OCI-LY3 (cell line): ENCODE measurements at regions not wholly inside any gene's neighbourhood (a gene's known extent, or its start where the extent isn't known, plus 50 kb on each side); places are given as distances from the start of the nearest gene placed in this dataset.
"Not testable (repeated sequence)": the region's sequence is repeated elsewhere in the genome, so short reads cannot be mapped to it uniquely, and the experiment has no call there.

Experiments
- H2AFZ ChIP-seq: fragments of 200-600, 300-600 bp; shearing (Covaris generic); 2 replicates; pipeline ENCODE4 v1.6.0; 2014; ENCODE audit warnings: antibody characterized with exemption, low read depth, low read length
- H3K27ac ChIP-seq: fragments of 200-600, 300-600 bp; sonication (generic); 2 replicates; pipeline ENCODE4 v1.5.1; 2014; ENCODE audit warnings: mild to moderate bottlenecking, low read length, moderate library complexity, mixed read lengths
- H3K27me3 ChIP-seq: fragments of 200-600, 300-600 bp; sonication (generic); 2 replicates; pipeline ENCODE4 v1.6.1; 2014; ENCODE audit warnings: low read depth, low read length, mixed read lengths
- H3K36me3 ChIP-seq: fragments of 200-600, 300-600 bp; sonication (generic); replicated peaks from 2 replicates; pipeline ENCODE3; 2014; ENCODE audit warnings: low read depth, low read length, mixed read lengths
- H3K4me1 ChIP-seq: fragments of 300-600, 200-600 bp; sonication (generic); 2 replicates; pipeline ENCODE4 v1.6.1; 2014; ENCODE audit warnings: low read length, mixed read lengths
- H3K4me2 ChIP-seq: fragments of 200-600, 300-600 bp; sonication (generic); 2 replicates; pipeline ENCODE4 v1.6.1; 2014; ENCODE audit warnings: low read length, mixed read lengths
- H3K4me3 ChIP-seq: fragments of 300-600, 200-600 bp; sonication (generic); 2 replicates; pipeline ENCODE4 v1.5.1; 2014; ENCODE audit warnings: antibody characterized with exemption, mild to moderate bottlenecking, low read length, moderate library complexity
- H3K79me2 ChIP-seq: fragments of 300-600, 200-600 bp; shearing (Covaris generic); 2 replicates; pipeline ENCODE4 v1.6.1; 2014; ENCODE audit warnings: mild to moderate bottlenecking, low read length, mixed read lengths
- H3K9ac ChIP-seq: fragments of 300-600, 200-600 bp; shearing (Covaris generic); 2 replicates; pipeline ENCODE4 v1.6.0; 2014; ENCODE audit warnings: mild to moderate bottlenecking, low read length, moderate library complexity
- H3K9me3 ChIP-seq: fragments of 200-600, 300-600 bp; shearing (Covaris generic); 2 replicates; pipeline ENCODE4 v1.6.1; 2014; ENCODE audit warnings: low read length, mixed read lengths; ENCODE audit not compliant: insufficient read depth
- H4K20me1 ChIP-seq: fragments of 200-600, 300-600 bp; sonication (generic); 2 replicates; pipeline ENCODE4 v1.6.1; 2016; ENCODE audit warnings: low read length, mixed read lengths; ENCODE audit not compliant: insufficient read depth
- EZH2phosphoT487 ChIP-seq: fragments of 200-600 bp; shearing (Covaris generic); IDR thresholded peaks from 2 replicates; pipeline ENCODE4 v1.6.1; 2018; ENCODE audit warnings: antibody characterized with exemption, mixed run types, low read depth
- TF ChIP-seq, protein P1 (sequence below): fragments of 200-600, 300-600 bp; sonication (generic); IDR thresholded peaks from 2 replicates; pipeline ENCODE4 v1.5.1; 2014; ENCODE audit warnings: antibody characterized with exemption, low read length, low read depth

DNA sequence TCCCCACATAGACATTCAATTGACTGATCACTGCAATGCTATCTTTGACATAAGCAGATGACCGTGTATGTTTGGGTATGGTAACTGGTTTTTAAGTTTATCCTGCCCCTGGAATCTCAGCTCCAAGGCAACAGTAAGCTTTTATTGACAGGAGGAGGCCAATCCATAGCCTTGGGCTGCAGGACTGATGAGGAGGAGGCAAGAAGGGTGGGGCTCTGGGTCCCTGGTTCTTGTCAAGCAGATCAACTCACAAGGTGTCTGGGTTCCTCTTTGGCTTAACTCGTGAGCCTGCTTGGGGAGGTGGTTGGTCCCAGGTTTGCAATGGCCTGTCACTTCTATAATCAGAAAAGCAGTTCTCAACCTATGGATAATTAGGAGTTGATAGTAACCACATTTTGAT, 113.2 kb upstream of the STX18 start:
- H3K4me1 ChIP-seq: no peaks in the 10 kb centered on the region
- H3K27me3 ChIP-seq: no peaks in the 10 kb centered on the region
- no peak overlapping the region for H3K4me3 ChIP-seq
- no peaks in the 10 kb centered on the region for H3K9me3 ChIP-seq
- H3K9ac ChIP-seq: no peak overlapping the region
- H3K4me2 ChIP-seq: no peak overlapping the region
- no peaks in the 10 kb centered on the region for H3K79me2 ChIP-seq
- TF ChIP-seq EZH2phosphoT487: no peak
- TF ChIP-seq, protein P1, sequence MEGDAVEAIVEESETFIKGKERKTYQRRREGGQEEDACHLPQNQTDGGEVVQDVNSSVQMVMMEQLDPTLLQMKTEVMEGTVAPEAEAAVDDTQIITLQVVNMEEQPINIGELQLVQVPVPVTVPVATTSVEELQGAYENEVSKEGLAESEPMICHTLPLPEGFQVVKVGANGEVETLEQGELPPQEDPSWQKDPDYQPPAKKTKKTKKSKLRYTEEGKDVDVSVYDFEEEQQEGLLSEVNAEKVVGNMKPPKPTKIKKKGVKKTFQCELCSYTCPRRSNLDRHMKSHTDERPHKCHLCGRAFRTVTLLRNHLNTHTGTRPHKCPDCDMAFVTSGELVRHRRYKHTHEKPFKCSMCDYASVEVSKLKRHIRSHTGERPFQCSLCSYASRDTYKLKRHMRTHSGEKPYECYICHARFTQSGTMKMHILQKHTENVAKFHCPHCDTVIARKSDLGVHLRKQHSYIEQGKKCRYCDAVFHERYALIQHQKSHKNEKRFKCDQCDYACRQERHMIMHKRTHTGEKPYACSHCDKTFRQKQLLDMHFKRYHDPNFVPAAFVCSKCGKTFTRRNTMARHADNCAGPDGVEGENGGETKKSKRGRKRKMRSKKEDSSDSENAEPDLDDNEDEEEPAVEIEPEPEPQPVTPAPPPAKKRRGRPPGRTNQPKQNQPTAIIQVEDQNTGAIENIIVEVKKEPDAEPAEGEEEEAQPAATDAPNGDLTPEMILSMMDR: no peak
- H2AFZ ChIP-seq: no peak overlapping the region
- H3K27ac ChIP-seq: no peak overlapping the region
- H3K36me3 ChIP-seq: no peaks in the 10 kb centered on the region
- H4K20me1 ChIP-seq: no peaks in the 10 kb centered on the region

DNA sequence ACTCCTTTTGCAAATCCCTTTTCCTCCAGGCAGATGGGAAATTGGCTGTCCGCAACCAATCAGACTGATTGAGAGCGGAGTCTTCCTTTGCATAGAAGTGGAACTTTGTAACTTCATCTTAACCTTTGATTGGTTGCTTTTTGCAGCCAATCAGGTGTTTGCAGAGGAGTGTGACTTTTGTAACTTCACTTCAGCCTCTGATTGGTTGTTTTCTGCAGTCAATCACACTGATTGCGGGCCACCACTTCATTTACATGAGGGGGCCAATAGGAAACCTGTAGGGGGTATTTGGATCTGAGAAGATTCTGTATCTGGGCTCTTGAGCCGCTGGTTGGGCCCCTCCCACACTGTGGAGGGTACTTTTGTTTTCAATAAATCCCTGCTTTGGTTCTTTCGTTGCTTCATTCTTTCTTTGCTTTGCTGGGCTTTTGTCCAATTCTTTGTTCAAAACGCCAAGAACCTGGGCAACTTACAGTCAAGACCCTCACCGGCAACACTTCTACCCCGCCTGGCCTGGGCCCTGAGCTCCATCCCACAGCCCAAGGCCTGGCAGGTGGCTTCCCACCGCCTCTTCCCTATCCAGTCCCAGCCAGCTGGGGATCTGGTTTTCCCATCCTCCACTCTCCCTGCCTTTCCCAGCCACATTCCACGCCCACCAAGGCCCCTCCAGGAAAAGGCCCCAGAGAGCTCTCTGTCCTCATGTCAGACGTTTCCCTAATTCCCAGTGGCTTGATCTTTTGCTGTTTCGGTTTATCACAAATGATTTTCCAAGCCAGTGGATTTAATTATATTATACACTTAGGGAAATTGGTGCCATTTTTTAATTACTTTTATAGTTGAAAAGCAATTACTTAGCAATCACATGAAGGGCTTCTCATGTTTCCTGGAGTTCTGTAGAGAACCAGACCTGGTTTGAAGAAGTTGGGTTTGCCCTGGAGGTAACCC, 110.2 kb upstream of the STX18 start:
- no peak overlapping the region for H2AFZ ChIP-seq
- no peaks in the 10 kb centered on the region for H3K4me1 ChIP-seq
- H3K4me3 ChIP-seq: no peak overlapping the region
- H3K27me3 ChIP-seq: no peaks in the 10 kb centered on the region
- no peak overlapping the region for H3K4me2 ChIP-seq
- H4K20me1 ChIP-seq: no peaks in the 10 kb centered on the region
- TF ChIP-seq, protein P1: no peak
- TF ChIP-seq EZH2phosphoT487: no peak
- H3K27ac ChIP-seq: no peak overlapping the region
- H3K79me2 ChIP-seq: no peaks in the 10 kb centered on the region
- no peaks in the 10 kb centered on the region for H3K36me3 ChIP-seq
- no peaks in the 10 kb centered on the region for H3K9me3 ChIP-seq
- no peak overlapping the region for H3K9ac ChIP-seq

DNA sequence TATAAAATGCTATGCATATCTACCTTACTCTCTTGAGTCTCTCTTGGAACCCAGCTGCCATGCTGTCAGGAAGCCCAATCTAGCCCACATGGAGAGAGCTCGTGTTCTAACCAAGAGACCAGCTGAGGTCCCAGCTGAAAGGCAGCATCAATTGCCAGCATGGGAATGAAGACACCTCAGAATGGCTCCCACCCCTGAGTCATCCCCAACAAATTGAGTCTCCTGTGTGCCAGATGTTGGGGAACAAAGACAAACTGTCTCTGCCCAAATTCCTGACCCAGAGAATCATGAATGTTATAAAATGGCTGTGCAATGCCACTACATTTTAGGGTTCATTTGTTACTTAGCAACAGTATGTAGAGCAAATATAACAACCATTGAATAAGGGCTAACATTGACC, 105.2 kb upstream of the STX18 start:
- no peak overlapping the region for H3K27ac ChIP-seq
- H4K20me1 ChIP-seq: no peaks in the 10 kb centered on the region
- H3K27me3 ChIP-seq: no peaks in the 10 kb centered on the region
- no peak overlapping the region for H3K9ac ChIP-seq
- H2AFZ ChIP-seq: no peak overlapping the region
- H3K36me3 ChIP-seq: no peaks in the 10 kb centered on the region
- no peak overlapping the region for H3K4me3 ChIP-seq
- no peak for TF ChIP-seq EZH2phosphoT487
- TF ChIP-seq, protein P1: no peak
- H3K9me3 ChIP-seq: no peaks in the 10 kb centered on the region
- no peak overlapping the region for H3K4me2 ChIP-seq
- H3K4me1 ChIP-seq: no peaks in the 10 kb centered on the region
- H3K79me2 ChIP-seq: no peaks in the 10 kb centered on the region

DNA sequence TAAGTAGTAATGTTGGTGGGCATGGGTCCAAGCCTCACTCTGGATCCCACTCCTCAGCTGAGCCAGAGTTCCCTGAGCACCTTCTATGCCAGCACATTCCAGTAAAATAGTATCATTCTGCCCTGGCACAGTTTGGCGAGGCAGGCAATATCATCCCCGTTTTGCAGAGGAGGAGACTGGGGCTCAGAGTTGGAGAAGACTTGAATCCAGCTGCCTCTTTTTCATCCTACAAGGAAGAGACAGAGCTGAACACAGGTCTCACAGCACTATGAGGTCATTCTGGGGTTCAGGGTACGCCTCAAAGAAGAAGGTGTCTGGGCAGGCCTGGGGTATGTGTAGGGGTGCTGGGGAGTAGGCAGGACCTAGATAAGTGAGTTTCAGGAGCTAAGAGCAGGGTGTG, 103.9 kb upstream of the STX18 start:
- H3K9me3 ChIP-seq: no peaks in the 10 kb centered on the region
- H3K4me1 ChIP-seq: no peaks in the 10 kb centered on the region
- H3K27ac ChIP-seq: no peak overlapping the region
- H4K20me1 ChIP-seq: no peaks in the 10 kb centered on the region
- H3K4me3 ChIP-seq: no peak overlapping the region
- H3K9ac ChIP-seq: no peak overlapping the region
- no peak overlapping the region for H2AFZ ChIP-seq
- H3K4me2 ChIP-seq: no peak overlapping the region
- H3K27me3 ChIP-seq: no peaks in the 10 kb centered on the region
- TF ChIP-seq EZH2phosphoT487: no peak
- TF ChIP-seq, protein P1: no peak
- no peaks in the 10 kb centered on the region for H3K79me2 ChIP-seq
- H3K36me3 ChIP-seq: no peaks in the 10 kb centered on the region

DNA sequence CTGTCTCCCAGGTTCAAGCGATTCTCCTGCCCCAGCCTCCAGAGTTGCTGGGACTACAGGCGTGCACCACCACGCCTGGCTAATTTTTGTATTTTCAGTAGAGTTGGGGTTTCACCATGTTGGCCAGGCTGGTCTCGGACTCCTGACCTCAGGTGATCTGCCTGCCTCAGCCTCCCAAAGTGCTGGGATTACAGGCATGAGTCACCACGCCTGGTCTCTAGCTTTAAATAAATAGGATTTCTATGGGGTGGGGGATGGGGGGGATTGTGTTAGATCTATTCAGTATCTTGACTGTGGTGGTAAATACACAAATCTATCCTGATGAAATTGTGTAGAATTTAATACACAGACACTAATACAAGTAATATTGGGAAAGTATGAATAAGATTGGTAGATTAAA, 102.4 kb upstream of the STX18 start:
- H3K9ac ChIP-seq: not testable (repeated sequence)

DNA sequence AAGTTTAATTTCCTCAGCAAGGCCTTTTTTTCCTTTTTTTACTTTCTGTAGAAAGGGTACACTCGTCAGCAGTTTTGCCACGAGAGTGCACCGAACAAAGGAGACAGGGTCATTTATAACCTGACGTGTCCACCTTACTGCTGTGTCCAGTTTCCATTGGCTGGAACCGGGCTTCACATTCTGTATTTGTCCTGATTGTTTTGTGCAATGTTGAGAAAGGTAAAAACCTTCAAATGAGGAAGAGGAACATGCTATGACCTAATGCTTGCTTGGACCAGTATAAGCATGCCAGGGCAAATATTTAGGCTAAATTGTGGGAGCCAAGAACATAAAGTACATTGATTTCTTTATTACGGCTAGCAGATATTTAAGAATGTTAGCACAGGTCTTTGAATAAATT, 101.9 kb upstream of the STX18 start:
- not testable (repeated sequence) for H3K4me2 ChIP-seq, H3K36me3 ChIP-seq, H3K27ac ChIP-seq, H4K20me1 ChIP-seq, H3K9ac ChIP-seq, H3K79me2 ChIP-seq, H2AFZ ChIP-seq, H3K4me3 ChIP-seq, H3K9me3 ChIP-seq, H3K27me3 ChIP-seq
- peaks cover 11% of the 10 kb centered on the region for H3K4me1 ChIP-seq

More for the DNA sequence above, 102.4 kb upstream of the STX18 start:
- H3K79me2 ChIP-seq, H3K9me3 ChIP-seq, H3K4me1 ChIP-seq, H4K20me1 ChIP-seq, H2AFZ ChIP-seq, H3K4me2 ChIP-seq, H3K27ac ChIP-seq, H3K4me3 ChIP-seq, H3K27me3 ChIP-seq, H3K36me3 ChIP-seq: not testable (repeated sequence)
